IPS DF 4.7 (cell line): ENCODE measurements at regions not wholly inside any gene's neighbourhood (a gene's known extent, or its start where the extent isn't known, plus 50 kb on each side); places are given as distances from the start of the nearest gene placed in this dataset.

Experiments
- DNase-seq: peaks from one replicate; pipeline ENCODE4 v3.0.0-alpha.2; 2013; ENCODE audit warnings: low spot score; ENCODE audit errors: extremely low read depth

DNA sequence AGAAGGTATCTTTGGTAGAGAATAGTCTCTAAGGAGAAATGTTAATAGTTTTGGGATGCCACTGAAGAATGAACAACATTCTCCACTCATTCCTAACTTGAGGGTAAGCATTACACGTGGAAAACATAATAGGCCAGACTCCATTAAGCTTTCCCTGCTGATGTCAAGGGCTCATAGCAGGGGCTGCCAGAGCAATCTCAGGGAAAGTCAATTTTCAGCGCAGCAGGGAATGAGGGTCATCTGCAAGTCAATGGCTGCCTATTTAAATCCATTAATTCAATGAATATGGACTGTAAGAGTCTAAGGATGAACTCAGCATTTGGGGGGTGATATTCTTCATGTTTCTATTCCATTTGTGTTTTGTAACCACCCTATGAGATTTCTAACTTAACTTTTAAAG, 144.2 kb upstream of the ARL4C start:
- no peak for DNase-seq

DNA sequence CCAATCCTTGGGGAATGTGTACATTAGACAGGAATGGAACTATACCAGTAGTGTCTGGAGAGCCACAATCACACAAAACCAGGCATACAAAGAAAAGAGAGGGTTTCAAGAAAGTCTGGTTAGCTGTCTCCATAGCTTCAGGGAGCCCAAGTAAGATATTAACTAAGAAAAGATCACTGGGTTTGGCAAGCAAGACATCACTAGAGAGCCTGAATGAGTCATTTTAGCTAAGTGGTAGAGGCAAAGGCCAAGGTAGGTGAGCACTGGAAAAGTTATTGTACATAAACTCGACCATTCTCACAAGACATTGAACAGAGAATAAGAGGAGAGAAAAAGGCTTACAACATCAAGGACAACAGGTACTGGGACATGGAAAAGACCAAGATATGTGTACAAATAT, 143.8 kb upstream of the ARL4C start:
- no peak for DNase-seq

DNA sequence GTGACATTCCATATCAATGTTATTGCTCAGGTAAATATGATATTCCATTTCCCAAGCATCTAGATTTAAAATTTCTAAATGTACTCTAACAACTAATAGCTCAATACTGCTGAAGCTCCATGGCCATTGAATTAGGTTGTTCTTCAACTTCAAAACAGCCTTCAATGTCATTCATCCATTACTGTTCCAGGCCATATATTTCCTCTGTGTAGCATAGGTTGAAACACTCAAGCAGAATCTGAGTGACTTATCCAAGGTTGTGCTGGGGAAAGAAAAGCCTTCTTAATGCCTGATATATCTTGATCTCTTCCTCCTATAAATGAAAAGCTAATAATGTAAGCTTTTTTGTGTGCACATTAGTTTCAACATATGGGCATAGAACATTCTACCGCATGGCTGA, 142.1 kb upstream of the ARL4C start:
- no peak for DNase-seq

DNA sequence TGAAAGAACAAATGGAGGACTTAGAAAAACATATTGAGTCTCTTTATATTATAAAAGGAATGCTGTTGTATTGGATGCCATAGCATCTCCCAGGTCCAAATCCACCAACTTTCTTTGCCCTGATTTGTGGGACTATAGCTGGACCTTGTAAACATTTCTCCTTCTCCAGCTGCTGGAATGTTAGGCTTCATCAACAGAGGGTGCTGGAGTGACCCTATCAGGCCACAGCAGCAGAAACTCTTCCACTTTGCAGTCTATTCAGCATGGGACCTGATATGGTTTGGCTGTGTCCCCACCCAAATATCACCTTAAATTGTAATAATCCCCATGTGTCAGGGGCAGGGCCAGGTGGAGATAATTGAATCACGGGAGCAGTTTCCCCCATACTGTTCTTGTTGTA, 138.4 kb upstream of the ARL4C start:
- no peak for DNase-seq

DNA sequence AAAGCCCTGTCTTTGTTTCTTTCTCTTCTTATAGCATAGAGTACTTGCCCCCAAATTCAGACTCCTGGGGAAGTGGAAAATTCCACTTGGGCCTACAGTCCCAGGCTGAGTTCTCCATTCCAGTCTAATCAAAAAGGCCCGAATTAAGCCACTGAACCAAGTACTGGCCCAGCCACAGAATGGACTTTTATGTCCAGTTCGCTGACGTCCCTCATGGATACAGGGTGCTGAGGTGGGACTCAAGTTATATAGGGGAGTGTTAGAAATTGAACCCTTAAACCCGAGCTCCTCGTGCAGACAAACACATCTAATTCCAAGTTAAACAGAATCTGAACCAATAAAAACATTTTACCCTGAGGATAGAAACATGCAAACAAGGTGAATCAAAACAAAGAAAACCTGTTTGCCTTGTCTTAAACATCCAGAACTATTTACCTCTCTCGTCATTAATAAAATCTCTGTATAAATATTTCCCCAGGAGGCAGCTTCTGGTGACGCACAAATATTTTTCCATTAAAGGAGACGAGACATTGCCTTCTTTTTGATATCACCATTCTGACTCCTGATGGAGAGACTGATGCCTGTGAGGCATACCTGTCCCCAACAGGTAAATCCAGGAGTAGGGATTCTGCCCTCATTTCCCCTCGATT, 136.8 kb upstream of the ARL4C start:
- no peak for DNase-seq

DNA sequence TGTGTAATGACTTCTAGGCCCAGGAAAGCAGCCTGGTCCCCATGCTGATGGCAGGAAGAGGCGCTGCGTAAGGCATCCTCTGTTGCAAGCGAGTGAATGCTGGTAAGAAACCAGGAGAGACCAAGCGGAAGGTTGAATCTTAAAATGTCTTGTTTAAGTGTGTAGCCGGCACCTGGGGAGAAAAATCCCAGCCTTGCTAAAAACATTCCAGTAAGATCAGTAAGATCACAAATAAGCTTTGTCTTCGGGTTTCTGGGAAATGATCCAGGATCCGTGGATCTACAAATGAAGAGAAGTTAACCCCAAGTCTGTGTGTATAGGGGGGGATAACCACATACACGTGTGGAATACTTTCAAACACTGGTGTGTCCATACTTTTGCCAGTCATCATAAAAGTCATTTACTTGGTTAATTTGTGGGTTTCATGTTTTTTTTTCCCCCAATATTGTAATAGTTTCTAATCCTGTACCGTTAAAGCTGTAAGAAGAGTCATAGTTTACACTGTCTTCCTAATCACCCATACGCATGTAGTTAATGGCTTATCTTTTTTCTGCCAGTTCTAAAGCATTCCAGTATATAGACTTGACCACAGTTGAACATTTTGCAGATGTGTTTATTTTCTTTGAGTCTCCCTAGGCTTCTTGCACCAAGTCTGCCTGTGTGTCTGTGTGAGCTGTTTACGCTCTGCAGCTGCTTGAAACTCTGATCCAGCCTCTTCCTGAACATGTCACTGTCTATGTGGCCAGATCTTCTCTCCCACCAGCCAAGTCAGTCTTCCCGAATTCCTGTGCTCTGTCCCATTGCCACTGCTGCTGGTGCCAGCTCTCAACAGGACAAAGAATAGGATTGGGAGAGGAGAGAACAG, 135.9 kb upstream of the ARL4C start:
- DNase-seq = no peak

DNA sequence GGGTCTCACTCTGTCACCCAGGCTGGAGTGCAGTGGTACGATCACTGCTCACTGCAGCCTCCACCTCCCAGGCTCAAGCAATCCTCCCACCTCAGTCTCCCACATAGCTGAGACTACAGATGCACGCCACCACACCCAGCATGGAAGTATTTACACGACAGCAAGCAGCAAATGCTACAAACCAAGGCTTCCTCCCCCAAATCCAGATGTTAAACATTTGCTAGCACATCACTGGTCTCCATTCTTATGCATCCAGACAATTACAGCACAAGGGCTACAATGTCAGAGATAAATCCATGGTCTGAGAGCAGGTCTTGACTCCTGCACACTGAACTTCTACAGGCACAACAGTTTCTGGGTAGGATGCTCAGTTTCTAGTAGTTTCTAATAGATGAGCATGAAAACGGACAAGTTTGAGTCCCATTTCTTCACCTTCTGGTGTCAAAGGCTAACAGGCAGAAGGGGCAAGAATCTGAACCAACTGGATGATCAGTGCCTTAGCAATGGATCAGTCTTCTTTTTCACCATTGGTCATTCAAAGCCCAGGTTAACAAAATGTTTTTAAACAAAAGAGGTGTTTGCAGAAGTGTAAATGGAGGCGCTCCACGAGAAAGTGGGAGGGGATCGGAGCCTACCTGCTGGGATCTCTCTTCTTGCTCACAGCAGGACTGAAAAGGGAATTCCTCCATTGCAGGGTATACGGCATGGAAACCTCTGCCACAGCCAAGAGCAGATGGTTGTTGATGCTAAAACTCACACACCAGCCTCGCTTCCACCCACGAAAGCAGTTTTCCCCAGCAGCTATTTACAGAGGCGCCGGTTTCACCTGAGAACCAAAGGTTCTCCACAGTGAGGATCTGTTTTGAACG, 135.0 kb upstream of the ARL4C start:
- no peak for DNase-seq

DNA sequence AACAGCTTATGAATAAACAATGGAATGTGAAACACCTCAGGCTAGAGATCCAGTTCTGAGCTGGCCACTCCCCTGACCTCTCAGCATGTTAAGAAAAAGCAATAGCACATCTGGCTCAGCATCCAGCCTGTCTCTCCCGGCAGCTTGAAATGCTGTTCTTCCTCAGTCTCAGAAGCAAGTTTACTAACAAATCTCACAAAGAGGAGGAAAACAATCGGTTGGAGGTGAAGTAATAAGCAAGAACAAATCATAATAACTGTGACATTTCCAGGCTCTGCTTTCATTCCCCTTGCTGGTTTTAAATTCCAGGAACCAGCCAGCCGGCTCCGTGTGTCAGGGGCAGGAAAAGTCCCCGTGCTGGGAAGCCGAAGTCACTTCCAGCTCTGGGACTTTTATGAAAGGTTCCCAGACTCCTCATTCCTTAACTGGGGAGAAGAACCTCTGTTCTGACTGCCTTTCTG, 133.9 kb upstream of the ARL4C start:
- DNase-seq = no peak

DNA sequence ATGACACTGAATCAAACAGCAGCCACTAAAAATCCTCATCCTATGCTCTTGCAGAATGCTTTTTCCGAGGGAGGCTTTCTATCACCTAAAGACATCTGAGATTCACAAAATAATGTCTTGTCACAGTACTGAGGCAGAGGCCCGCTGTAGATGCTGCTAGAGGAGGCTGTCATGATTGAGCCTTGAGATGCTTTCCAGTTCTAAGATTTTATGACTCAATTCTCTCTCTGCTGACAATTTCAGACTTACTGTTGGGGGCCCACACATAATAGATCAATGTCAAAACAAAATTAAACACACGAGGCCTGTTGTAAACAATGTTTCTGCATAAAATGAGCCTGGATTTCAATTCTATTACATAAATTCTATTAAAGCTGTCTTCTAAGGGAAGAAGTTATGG, 132.7 kb upstream of the ARL4C start:
- DNase-seq = no peak

DNA sequence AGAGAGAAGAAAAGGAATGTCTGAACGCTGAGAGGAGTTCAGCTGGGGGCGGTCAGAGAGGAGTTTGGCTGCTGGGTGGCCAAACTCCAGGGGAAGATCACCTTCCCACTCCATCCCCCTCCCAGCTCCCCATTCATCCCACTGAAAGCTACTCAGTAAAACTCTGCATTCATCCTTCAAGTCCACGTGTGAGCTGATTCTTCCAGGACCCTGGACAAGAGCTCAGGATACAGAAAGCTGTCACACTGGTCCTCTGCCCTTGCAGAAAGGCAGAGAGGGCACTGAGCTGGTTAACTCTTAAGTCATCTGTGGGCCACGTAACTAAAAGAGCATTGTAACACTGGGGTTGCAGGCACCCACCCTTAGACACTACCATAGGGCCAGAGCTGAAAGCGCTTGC, 132.1 kb upstream of the ARL4C start:
- DNase-seq = no peak

DNA sequence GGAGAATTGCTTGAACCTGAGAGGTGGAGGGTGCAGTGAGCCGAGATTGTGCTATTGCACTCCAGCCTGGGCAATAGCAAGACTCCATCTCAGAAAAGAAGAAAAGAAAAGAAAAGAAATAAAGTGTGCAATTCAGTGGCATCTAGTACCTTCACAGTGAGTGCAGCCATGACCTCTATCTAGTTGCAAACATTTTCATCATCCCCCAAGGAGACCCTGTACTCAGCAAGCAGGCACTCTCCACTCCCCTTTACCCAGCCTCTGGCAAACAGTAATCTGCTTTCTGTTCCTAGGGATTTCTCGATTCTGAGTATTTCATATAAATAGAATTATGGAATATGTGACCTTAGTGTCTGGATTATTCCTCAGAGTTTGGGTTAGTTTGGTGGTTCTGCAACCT, 130.4 kb upstream of the ARL4C start:
- DNase-seq = no peak

DNA sequence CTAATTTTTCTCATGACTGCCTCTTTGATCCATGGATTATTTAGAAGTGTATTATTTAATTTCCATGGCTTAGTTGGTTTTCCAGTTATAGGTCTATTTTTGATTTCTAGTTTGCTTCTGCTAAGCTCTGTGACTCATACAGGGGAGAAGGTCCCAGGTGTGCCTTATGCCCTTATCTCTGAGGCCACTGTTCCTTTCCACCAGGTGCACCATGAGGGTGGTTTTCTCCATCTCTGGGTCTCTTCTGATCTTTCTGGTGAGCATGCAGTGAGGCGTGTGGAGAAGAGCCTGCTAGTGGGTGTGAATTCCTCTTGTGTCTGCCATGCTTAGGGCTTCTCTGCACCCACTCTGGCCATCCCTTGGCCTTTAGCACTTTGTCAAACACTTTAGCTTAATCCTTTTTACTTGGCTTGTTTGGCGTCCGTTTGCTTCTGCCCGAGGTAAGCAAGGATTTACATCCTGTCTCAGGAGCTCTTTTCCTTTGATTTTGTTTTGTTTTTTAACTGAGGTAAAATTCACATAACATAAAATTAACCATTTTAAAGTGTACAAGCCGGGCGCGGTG, 129.8 kb upstream of the ARL4C start:
- no peak for DNase-seq

DNA sequence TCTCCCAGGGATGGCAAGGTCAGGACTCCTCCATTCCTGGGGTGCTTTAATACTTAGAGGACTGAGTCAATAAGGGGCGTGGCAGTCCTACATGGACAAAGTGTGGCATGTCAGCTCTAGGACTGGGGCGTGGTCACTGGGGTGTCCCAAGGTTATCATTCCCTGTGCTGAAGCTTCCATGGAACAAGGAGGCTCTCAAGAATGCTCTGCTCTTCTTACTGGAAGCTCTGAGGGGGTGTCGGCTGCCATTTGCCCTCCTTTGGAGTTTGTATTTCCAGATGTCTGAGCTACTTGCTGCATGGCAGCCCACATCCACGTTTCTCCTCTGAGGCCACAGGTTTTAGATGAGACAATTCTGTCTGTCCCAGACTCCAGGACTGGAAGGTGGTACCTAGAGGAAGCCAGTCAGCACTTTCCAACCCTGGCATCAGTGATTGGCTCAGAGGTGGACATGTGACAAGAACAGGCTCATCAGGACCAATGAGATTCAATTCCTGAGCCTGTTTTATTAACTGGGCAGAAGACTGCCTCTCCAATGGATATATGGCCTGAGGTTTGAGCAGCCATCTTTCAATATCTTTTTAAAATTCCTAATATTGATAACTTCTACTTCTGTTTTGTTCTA, 128.9 kb upstream of the ARL4C start:
- DNase-seq = no peak

DNA sequence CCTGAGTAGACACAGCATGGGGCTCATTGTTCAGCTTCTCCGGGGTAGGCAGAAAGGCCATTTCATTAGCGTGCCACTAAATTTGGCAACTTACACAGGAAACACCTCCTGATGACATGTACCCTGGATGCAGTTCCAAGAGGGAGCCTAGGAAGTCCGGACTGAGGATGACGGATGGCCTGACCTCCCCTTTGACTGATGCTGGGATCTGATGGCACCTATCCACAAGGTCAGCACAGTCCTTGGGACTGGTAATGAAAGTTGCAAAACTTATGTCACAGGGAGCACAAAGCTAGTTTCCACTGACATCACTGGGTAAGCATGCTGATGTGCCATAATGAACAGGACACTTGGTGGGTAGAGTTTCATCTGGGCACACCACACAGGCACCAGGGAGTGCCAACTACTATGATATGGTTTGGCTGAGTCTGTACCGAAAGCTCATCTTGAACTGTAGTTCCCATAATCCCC, 126.7 kb upstream of the ARL4C start:
- no peak for DNase-seq

DNA sequence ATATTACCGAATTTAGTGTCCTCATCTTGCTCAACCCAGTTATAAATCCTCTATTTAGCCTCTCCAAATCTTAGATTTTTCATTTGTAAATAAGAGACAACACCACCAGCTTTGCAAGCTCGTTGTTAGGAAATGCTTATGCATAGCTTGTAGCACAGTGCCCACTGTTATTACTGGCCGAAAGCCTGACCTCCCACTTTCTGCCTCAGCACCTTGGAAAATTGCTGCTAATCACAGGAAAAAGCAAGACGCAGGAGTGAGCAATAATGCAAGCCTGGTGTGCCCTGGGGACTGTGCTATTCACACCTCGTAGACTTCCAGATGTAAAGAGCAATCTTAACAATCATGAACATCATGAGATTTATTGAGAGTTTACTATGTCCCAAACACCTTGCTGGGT, 124.2 kb upstream of the ARL4C start:
- DNase-seq = no peak

DNA sequence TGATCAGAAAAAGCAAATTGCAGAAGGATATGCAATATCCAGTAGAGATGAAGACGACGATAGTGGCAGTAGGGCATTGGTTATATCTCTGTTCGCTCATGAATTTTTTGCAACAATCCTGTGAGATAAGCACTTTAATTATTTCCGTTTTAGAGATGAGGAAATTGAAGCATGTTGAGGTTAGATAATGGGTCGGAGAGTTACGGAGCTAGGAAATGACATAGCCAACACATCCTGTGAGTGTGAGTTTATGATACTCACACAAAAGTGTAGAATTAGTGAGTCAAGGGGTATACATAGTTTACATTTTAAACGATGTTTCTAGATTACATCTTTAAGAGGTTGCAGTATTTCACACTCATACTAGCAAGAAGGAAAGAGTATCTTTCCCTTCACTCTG, 123.1 kb upstream of the ARL4C start:
- DNase-seq = no peak

DNA sequence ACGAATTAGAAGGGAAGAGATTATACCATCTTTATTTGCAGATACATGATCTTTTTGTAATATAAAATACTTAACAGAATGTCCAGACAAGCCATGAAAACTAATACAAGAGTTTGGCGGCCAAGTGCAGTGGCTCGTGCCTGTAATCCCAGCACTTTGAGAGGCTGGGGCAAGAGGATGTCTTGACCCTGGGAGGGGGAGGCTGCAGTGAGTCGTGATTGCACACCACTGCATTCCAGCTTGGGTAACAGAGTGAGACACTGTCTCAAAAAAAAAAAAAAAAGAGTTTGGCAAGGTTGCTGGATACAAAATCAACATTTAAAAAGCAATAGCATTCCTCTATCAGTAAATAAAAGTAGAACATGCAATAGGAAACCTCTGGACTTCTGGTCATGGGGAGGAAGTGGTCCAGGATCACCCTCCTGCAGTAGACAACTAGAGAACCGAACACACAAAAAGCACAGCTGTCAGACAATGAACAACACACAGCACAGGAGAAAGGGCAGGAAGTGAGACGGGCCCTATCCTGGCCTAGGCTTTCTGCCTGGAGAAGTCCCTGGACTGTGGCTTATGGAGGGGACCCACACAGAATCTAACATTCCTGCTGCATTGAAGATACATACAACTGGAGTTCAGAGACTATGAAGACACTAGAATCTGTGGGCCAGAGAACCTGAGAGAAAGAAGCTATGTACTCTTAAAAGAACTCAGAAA, 118.9 kb upstream of the ARL4C start:
- DNase-seq = no peak

DNA sequence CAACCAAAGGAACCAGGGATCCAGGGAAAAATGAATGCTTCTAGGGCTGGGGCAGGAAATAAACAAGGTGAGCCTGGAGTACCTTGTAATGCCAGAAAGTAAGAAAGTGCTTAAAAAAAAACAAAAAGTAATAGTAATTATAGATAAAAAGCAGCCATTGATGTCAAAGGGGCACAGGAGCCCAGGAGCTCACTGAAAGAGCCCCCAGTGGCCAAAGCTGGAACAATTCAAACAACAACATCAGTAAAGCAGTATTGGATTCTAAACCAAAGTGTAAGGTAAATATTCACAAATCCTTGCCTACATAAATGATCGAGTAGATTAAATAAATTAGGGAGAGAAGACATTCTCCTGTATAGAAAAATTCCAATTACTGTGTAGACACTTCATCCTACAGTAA, 114.3 kb upstream of the ARL4C start:
- DNase-seq = no peak

DNA sequence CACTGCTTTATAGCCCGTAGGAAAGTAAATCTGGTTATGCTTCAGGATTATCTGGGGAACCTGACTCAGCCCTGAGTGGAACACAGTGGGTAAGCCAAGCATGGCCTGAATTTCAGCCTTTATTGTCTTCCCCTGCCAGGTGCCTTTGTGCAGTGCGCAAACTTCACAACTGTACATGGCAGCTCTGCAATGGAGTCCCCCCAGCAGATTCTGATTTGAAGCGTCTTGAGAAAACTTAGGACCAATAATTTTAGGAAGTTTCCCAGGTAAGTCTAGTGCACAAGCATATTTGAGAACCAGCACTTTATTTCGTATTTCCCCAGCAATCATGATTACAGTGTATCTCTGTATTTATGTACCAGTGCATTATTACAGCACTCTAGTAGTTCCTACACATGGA, 112.1 kb upstream of the ARL4C start:
- no peak for DNase-seq

DNA sequence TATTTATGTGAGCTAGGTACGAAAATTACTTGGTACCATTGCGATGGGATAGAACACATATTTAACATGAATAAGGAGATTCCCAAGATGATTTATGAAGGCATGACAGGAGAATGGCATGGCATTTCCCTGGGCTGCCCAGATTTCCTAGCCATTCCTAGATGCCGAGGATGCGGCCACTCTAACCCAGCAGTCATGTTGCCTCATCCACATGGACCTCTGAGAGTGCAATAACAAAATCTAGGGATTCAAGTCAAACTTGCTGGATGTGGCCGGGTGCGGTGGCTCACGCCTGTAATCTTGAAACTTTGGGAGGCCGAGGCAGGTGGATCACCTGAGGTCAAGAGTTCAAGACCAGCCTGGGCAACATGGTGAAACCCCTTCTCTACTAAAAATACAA, 110.8 kb upstream of the ARL4C start:
- no peak for DNase-seq

DNA sequence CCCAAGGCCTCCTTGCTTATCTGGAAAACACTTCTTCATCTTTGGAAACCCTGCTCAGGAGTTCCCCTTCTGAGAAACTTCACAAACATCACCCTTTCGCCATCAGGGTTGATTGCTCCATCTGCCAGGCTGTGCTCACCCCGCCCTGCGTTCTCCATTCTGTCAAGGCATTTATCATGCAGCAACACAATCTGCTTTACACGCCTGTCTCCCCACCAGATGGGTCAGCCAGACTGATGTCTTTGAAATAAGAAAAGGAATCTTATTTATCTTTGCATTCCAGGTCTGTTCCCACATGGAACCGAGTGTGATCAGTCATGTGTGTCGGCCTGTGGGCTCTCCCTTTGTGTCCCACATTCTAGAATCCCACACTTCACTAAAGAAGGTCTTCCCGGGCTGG, 110.0 kb upstream of the ARL4C start:
- no peak for DNase-seq
